ENCODE measurements at regions not wholly inside any gene's neighbourhood (a gene's known extent, or its start where the extent isn't known, plus 50 kb on each side); places are given as distances from the start of the nearest gene placed in this dataset.

- no peak for TF ChIP-seq FOXP2 (optimal IDR thresholded peaks at IDR 0.05; ENCODE audit: control extremely low read depth, extremely low read length, insufficient read depth)
- TF ChIP-seq POLR2AphosphoS5 (IDR thresholded peaks at IDR 0.05; ENCODE audit: borderline replicate concordance, low read depth, low read length): no peak
Observed at GRCh38 chr12:84562331-84562730, 350.3 kb downstream of the SLC6A15 start.
